ENCODE measurements at regions not wholly inside any gene's neighbourhood (a gene's known extent, or its start where the extent isn't known, plus 50 kb on each side); places are given as distances from the start of the nearest gene placed in this dataset.
"Not testable (repeated sequence)": the region's sequence is repeated elsewhere in the genome, so short reads cannot be mapped to it uniquely, and the experiment has no call there.

- no peak for DNase-seq (ENCODE audit: low spot score)
Observed at GRCh38 chr10:100612601-100613595, 77.2 kb downstream of the HIF1AN start.

DNA sequence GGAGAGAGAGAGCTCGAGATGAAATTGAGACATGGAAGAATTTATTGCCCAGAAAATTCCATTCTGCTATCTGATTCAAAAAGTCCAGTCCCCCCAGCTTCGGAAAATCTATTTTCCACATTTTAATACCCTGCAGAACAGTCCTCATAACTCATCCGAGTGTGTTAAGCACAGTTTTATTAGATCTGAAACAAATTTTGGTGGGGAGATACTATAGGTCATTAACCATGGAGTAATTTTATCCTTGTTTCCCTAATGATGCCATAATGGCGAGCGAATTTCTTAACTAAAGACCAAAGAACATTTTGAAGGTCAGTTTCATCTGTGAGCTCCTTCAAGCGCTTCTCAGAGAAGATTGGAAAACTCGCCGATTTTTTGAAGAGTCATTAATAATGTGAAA lies 78.1 kb downstream of the HIF1AN start:
- DNase-seq (ENCODE audit: low spot score), result no peak

DNA sequence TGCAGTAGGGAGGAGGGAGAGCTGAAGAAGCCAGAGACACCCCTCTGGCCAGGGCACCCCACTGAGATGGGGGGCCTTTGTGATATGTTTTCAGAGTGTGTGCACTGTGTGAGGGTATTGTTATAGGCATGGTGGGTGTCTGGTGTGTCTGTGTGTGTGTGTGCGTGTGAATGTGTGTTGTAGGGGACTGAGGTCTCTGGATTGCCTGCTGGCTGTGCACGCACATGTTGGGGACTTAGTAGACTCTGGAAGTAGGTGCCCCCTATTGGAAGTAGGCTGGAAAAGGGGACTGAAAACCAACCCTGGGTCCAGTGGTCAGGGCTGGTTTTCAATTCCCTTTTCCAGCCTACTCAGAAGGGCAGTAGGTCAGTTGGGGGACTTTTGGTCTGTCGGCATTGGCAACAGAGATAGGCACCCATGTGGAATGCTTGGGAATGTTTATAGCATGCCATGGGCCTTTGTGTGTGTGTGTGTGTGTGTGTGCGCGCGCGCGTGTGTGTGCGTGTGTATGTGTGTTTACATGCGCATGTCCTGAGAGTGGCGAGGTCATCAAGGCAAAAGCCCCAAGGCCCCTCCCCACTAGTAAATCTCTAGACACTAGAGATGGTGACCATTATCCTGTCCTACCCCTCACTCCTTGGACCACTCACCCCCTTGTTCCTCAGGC lies 78.8 kb downstream of the HIF1AN start:
- DNase-seq (ENCODE audit: low spot score), result no peak

DNA sequence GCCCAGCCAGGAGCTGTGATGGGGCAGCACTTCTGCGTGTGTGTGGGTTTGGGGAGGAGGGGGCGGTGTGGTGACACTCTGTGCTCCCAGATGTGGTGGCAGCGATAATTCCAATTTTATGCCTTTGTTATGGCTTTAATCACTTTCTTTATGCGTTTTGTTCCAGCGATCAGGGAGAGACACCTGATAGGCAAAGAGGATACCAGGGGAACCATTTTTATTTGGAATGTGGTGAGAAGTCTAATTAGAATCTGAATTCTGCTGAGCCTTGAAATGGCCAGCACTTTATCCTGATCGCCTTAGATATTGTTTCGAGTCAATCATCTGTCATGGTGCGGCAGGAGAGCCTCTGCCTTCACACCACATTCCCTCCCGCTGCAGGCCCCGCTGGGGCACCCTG lies 79.5 kb downstream of the HIF1AN start:
- DNase-seq (ENCODE audit: low spot score), result no peak

DNA sequence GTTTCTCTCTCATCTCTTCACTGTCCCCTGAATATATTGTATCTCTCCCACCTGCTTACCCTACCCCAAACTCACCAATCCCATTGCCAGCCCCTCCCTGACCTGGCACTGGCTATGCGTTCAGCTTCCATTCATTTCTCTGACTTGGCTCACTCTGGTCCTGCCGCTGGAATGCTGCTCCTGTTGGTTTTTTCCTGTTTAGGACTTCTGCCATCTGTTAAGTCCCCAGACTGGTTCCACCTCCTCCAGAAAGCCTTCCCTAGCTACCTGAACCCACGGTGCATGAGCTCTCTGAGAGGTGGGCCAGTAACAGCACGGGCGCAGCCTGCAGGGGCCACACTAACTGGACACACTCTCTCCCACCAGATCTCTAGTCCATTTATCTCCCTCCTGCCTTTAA lies 80.2 kb downstream of the HIF1AN start:
- DNase-seq (ENCODE audit: low spot score), result no peak

DNA sequence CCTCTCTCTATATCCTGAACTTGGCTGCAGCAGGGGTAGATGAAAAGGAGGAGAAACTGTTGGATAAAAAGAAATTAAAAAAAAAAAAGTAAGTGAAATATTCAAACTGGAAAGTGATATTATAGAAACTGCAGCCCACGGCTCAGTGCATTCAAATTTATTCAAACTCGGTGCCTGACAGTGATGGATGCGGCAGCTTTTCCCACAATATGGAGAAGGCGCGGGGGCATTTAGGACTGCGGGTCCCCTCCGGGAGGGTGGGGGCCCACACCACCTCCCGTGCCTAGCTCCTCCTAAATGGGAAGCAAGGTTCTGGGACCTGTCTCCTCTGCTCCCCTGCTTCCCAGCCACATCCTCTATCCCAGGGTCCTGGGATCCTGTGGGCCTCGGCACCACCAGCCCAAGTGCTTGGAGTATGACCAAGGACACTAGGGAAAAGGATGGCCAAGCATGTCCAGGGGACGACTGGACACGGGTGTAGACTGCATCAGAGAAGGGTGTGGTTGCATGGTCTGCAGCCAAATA lies 82.4 kb downstream of the HIF1AN start:
- DNase-seq (ENCODE audit: low spot score), result no peak

GRCh38 chr10:100618632-100619255 lies 83.0 kb downstream of the HIF1AN start:
- no peak for DNase-seq (ENCODE audit: low spot score)

GRCh38 chr10:100620087-100620835 lies 84.5 kb downstream of the HIF1AN start:
- DNase-seq (ENCODE audit: low spot score), result no peak

DNA sequence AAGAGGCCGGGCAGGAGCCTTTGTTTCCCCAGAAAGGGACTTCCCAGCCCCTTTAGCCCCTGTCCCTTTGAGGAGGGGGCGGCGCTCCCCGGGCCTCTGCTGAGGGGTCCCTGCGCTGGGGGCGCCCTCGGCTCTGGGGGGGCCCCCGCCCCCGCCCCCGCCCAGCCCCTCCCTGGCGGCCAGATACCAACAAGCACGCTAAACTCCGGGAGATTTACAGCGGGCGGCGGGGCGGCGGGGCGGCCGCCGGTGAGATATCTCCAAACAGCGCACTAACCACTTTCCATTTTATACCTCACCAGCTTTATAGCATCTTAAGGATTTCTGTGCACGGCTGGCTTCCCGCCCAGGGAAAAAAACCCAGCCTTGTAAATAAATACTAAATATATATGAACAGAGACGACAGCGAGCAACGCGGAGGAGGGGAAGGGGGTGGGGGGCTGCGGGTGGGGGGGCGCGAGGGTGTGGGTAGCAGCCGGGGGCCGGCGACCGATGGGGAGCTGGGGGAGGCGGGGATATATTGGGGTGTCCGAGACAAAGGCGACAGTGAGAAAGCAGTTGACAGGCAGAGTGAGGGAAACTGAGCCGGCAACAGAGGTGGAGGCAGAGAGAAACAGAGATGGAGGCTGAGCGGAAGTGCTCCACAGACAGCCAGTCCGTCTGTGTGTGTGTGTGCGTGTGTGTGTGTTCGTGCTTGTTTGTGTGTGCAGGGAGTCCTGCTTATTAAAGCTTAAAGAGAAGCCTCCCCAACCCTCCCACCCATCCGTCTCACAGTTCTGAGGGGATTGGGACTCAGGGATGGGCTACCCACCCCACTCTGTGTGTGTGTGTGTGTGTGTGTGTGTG lies 85.8 kb downstream of the HIF1AN start:
- DNase-seq (ENCODE audit: low spot score), result no peak

DNA sequence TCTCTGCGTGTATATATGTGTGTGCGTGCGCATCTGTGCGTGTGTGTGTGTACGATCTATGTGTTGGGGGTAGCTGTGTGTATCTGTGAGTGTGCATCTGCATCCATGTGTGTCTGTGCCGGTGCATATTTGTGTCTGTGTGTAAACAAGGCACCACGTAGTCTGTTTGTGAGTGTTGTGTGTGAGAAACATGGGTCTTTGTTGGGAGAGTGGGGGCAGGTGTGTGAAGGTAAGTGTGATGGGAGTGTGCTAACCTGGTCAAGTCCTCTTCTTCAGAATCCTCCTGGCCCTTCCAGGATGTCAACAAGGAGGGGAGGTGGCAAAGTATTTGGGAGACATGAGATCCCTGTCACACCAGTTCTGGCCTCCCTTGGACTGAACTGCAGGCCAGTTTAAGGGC lies 87.2 kb downstream of the HIF1AN start:
- no peak for DNase-seq (ENCODE audit: low spot score)

DNA sequence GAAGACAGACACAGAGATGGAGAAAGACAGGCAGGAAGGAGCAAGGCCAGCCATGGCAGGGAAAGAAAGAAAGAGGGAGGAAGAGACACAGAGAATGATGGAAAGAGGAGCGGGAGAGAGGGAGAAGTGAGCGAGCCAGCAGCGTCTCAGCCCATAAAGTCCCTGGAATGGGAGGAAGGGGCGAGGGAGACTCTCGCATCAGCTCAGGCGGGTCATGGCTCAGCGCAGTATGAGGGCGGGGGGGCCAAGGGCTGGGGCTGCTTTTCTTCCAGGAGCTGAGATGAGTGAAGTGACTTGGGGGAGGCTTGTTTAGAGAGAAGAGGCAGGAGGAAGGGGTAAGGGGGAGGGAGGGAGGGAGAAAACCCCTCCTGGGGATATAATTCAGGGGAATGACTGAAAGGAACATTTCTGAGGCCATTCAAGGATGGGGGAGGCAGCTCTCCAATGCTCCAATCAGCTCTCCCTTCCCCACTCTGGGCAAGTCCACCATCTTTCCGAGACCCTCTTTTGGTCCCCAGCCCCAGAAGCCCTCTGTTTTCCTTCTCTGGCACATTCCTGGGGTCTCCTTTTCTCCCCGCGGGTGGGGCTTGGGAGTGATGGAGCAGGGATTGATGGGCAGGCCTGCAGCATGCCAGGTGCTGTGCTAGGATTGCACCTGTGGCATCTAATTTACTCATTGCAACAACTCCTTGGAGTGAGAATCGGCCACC lies 87.9 kb downstream of the HIF1AN start:
- no peak for DNase-seq (ENCODE audit: low spot score)

DNA sequence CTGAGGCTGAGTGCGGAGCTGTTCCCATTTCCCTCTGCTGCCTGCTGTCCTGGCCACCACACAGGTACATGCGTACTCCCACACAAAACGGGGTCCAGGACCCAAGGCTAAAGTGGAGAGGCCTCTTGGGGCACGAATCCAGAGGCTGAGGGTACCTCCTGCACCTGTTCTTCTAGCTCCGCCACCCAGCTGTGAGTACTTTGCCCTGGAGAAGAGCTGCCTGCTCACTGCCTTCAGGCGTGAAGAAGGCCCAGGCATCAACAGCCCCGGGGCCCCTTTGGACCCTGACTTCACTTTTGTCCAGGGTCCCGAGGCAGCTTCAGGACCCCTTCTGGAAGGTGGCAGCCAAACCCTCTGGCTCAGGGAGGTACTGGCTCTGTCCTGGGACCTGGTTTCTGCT lies 88.6 kb downstream of the HIF1AN start:
- no peak for DNase-seq (ENCODE audit: low spot score)

DNA sequence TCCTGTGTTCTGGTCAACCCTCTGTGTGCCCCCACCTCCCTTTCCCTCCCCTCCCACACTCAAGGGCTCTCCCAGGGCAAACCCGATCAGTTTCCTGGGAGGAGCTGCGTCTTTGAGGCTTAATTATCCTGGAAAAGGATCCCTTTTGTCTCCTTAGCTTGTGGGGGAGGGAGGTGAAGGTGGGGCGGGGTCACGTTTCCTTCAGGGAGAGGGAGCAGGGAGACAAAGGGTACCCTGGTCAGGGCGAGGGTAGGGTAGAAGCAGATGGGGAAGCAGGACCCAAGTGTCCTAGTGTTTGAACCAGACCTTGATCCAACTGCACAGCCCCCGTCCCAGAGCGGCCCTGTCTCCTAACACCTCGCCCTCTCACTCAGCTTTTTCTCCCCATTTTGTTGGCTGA lies 90.1 kb downstream of the HIF1AN start:
- DNase-seq (ENCODE audit: low spot score), result no peak

DNA sequence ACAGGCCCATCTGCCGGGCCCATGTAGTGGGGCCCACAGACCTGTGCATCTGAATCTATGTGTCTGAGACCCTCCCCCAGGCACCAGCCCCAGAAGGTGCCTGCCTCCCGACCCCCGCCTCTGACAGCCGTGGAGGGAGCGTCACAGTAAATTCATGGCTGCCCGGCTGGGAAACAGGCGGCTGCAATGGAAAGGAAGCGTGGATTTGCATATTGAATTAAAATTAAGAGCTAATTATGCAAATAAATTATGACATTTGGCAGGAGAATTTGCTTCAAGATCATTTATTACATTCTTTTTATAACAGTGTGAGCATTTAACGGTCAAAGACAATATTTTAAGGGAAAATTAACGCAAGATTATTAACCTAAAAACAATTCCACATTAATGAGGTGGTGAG lies 92.3 kb downstream of the HIF1AN start:
- no peak for DNase-seq (ENCODE audit: low spot score)

DNA sequence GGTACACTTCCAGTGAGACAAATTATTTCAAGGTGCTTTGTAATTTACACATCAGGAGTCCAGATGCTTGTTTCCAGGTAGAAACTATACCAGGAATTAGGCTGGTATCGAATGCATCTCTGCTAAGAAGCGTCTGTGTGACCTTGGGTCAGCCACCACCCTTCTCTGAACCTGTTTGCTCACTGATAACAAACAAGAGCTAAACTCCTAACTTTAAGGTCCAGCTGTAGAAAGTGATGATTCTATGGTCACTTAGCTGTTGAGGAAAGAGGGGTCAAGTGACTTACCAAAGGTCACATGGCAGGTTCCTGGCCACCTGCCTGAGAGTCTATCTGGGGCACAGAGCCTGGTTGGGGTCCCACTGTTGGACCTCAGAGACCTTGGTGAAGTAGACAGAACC lies 95.4 kb downstream of the HIF1AN start:
- no peak for DNase-seq (ENCODE audit: low spot score)

- DNase-seq (ENCODE audit: low spot score), result no peak
Observed at GRCh38 chr10:100632027-100632426, 96.3 kb downstream of the HIF1AN start.

- no peak for DNase-seq (ENCODE audit: low spot score)
Observed at GRCh38 chr10:100634034-100634433, 98.3 kb downstream of the HIF1AN start.

GRCh38 chr10:100636848-100637553 lies 101.3 kb downstream of the HIF1AN start:
- no peak for DNase-seq (ENCODE audit: low spot score)

- no peak for DNase-seq (ENCODE audit: low spot score)
Observed at GRCh38 chr10:100637785-100638184, 102.0 kb downstream of the HIF1AN start.

GRCh38 chr10:100638969-100639368 lies 103.2 kb downstream of the HIF1AN start:
- not testable (repeated sequence) for DNase-seq (ENCODE audit: low spot score)
